Uterus (tissue), 3 donors: ENCODE measurements at regions not wholly inside any gene's neighbourhood (a gene's known extent, or its start where the extent isn't known, plus 50 kb on each side); places are given as distances from the start of the nearest gene placed in this dataset.

ENCODE experiments used
- DNase-seq, 2 donors: peaks; one replicate each; pipeline ENCODE4 v3.0.0-alpha.2; 2019 to 2020
- H3K27ac ChIP-seq, 2 donors: fragments of 200-600 bp; sonication (generic); 1 replicate in 1 of 2; 2 replicates in 1 of 2; pipeline ENCODE4 v1.5.1; 2016 to 2018
- H3K27me3 ChIP-seq, 2 donors: fragments of 200-600 bp; sonication (generic); one replicate each; pipeline ENCODE4 v1.5.1; 2018 to 2019; ENCODE audit warnings: control low read depth in 1 of 2
- H3K36me3 ChIP-seq, 2 donors: fragments of 200-600 bp; sonication (generic); one replicate each; pipeline ENCODE4 v1.5.1; 2019; ENCODE audit warnings: control low read depth in 1 of 2
- H3K4me1 ChIP-seq, 2 donors: fragments of 200-600 bp; sonication (generic); one replicate each; pipeline ENCODE4 v1.5.1; 2018 to 2019; ENCODE audit warnings: control low read depth in 1 of 2
- H3K4me3 ChIP-seq, 2 donors: fragments of 200-600 bp; sonication (generic); 1 replicate in 1 of 2; 2 replicates in 1 of 2; pipeline ENCODE4 v1.5.1; 2018 to 2019; ENCODE audit warnings: mild to moderate bottlenecking in 1 of 2
- H3K9me3 ChIP-seq, 2 donors: fragments of 200-600 bp; sonication (generic); one replicate each; pipeline ENCODE4 v1.5.1; 2019; ENCODE audit warnings: control low read depth in 1 of 2
- POLR2A ChIP-seq, 2 donors: fragments of 450-650 bp; IDR thresholded peaks; one replicate each; pipeline ENCODE4 v1.6.1; 2016; ENCODE audit warnings: antibody characterized with exemption in 2 of 2, mild to moderate bottlenecking in 1 of 2, moderate library complexity in 1 of 2
- intact Hi-C: fragments of 100-400 bp; cut with DNase I; formaldehyde crosslinking; loops from one replicate; pipeline ENCODE4 v1.15.1; 2023; ENCODE audit warnings: low total_unique reads
- TF ChIP-seq, protein P1 (sequence below), 4 experiments: fragments of 200-600 bp in 2 of 4; fragments of 450-650 bp in 2 of 4; sonication (generic) in 2 of 4; IDR thresholded peaks; one replicate each; pipeline ENCODE4 v1.5.1; 2016 to 2019; ENCODE audit warnings: antibody characterized with exemption in 4 of 4, mild to moderate bottlenecking in 2 of 4, moderate library complexity in 1 of 4
- donor health status: DM: yes; HTN: yes; CAD: no.

DNA sequence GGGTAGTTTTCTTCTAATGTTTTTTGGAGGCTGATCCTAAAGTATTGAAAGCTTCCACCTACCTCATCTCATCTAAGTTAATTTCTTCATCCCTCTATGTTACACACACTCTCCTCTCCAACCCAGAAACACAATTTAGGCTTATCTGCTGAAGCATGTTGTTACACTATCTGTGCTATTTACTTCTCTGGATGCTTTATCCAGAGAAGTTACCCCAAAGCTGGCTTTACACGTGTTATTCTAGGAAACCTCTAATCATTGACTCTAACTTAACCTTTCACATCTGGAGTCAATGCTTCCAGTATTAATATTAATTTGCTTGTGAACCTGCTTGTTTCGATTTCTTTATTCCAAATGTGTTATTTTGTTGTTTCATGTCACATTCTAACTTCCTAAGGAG lies 87.3 kb upstream of the NMU start:
- Histone ChIP-seq H3K4me1 (no peaks in the 10 kb centered on the region), H3K36me3 (no peaks in the 10 kb centered on the region), H3K4me3 (no peak overlapping the region), H3K27ac (no peak overlapping the region), H3K9me3 (no peaks in the 10 kb centered on the region), H3K27me3 (no peaks in the 10 kb centered on the region)
- intact Hi-C loops: no loop called here
- TF ChIP-seq, protein P1, sequence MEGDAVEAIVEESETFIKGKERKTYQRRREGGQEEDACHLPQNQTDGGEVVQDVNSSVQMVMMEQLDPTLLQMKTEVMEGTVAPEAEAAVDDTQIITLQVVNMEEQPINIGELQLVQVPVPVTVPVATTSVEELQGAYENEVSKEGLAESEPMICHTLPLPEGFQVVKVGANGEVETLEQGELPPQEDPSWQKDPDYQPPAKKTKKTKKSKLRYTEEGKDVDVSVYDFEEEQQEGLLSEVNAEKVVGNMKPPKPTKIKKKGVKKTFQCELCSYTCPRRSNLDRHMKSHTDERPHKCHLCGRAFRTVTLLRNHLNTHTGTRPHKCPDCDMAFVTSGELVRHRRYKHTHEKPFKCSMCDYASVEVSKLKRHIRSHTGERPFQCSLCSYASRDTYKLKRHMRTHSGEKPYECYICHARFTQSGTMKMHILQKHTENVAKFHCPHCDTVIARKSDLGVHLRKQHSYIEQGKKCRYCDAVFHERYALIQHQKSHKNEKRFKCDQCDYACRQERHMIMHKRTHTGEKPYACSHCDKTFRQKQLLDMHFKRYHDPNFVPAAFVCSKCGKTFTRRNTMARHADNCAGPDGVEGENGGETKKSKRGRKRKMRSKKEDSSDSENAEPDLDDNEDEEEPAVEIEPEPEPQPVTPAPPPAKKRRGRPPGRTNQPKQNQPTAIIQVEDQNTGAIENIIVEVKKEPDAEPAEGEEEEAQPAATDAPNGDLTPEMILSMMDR (IDR thresholded peaks at IDR 0.05): no peak
- TF ChIP-seq POLR2A (IDR thresholded peaks at IDR 0.05): no peak
- DNase-seq: no peak

DNA sequence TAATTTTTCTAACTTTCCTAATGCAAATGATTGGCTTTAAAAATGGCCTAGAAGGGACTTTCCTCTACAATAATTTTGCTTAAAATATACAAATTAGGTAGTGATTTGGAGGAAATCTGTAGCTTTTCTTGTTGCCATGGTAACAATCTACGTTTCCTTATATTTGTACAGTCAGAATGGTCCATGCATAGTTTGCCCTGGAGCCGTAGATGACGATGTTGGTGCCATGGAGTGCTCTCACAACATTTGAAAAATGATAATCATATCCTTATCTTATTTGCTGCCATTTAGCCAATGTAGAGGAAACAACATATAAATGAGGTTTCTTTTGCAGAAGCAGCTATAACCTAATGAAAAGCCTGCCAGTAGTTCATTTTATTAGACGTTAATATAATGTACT lies 89.0 kb upstream of the NMU start:
- no peaks in the 10 kb centered on the region for H3K27me3 ChIP-seq
- intact Hi-C loops: no loop called here
- no peaks in the 10 kb centered on the region for H3K9me3 ChIP-seq
- H3K4me3 ChIP-seq: no peak overlapping the region
- no peak overlapping the region for H3K27ac ChIP-seq
- no peaks in the 10 kb centered on the region for H3K36me3 ChIP-seq
- DNase-seq: no peak
- TF ChIP-seq POLR2A (IDR thresholded peaks at IDR 0.05): no peak
- TF ChIP-seq, protein P1 (IDR thresholded peaks at IDR 0.05): no peak
- H3K4me1 ChIP-seq: no peaks in the 10 kb centered on the region

DNA sequence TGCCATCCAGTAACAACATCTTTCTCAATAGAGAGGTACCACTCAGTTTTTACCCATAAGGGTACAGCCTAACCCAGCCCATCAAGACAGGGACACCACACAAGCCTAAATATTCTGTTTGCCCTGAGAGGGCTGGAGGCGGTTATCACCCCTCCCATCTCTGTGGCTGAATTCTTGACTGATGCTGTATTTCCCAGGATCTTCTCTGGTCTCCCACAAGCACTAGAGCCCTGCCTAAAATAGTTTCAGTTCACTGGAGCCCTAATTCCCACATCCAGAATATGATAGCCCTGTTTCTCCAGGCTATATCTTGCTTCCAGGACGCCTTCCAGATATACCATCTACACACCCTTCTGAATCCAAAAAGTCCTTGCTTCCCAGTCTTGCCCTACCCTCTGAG lies 91.6 kb upstream of the NMU start:
- DNase-seq: no peak
- H3K4me1 ChIP-seq: no peaks in the 10 kb centered on the region
- no peak overlapping the region for H3K4me3 ChIP-seq
- H3K27ac ChIP-seq: no peak overlapping the region
- no peaks in the 10 kb centered on the region for H3K36me3 ChIP-seq
- intact Hi-C loops: no loop called here
- H3K27me3 ChIP-seq: no peaks in the 10 kb centered on the region
- TF ChIP-seq, protein P1 (IDR thresholded peaks at IDR 0.05): no peak
- TF ChIP-seq POLR2A (IDR thresholded peaks at IDR 0.05): no peak
- no peaks in the 10 kb centered on the region for H3K9me3 ChIP-seq

DNA sequence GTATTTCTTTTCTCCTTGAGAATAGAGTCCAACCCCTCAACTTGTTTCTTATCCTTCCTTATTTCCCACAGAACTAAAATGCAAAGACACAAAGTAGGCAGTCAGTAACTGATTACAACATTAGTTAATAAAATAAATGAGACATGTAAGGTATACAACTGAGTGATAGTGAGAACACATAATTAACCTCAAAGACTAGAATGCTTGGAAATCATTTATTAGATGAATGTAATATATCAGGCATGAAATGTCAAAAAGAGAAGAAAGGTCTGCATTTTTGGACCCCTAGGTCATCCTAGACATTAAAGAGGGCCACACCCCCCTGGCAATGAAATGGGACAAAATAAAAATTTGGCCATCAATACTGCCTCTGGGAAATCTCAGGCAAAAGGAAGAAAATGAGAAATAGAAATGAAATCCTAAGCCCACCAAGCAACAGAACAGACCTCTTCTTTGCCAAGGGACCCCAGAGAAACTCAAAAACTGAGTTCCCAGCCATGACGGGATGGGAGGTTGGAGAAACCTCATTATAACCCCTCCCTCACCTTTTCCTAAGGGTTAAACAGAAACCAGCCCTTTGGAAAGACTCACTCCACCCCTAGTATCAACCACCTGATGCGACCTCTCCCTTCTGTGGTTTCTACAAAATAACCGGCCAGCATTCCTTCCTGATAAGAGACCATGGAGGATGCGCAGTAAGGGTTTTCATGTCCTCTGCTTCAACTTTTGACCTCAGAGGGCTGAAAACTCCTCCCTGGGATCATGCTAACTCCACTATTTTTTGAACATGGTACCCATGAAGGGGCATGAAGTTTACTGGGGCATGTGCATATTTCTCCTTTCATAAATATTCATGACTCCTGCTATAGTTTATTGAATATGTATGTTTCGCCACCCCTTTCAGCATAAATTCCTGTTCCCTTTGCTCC lies 90.0 kb upstream of the EXOC1L start:
- Histone ChIP-seq H3K27me3 (no peaks in the 10 kb centered on the region), H3K9me3 (no peaks in the 10 kb centered on the region), H3K4me3 (no peak overlapping the region), H3K36me3 (no peaks in the 10 kb centered on the region), H3K27ac (no peak overlapping the region), H3K4me1 (no peaks in the 10 kb centered on the region)
- intact Hi-C loops: no loop called here
- no peak for DNase-seq
- TF ChIP-seq, protein P1 (IDR thresholded peaks at IDR 0.05): no peak
- TF ChIP-seq POLR2A (IDR thresholded peaks at IDR 0.05): no peak

DNA sequence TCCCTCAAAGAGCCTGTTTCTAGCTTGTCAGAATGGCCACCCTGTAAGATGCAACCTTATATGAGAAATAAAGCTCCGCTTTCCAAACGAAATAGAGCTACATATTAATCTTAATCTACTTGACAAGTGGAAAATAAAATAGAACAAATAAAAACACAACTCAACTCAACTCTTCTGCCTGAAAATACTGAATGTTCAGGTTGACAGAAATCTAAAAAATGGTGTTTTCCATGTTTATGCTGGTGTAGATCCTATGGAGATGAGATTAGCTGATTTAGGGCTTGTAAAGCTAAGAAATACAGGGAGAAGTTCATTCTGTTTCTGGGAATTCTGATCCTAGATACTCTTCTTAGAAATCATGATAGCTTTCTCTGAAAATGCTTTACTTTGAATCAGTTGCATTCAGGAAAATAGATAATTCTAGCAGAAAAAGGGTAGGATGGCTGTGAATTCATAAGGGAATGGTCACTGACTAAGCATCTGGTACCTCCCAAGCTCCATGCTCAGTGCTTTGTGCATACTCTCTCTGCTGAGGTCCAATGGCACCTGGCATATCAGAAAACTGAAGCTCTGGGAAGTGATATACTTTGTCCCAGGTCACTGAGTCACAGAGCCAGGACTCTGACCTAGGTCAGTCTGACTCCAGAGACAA lies 89.2 kb upstream of the EXOC1L start:
- DNase-seq: no peak
- Histone ChIP-seq H3K4me3 (no peak overlapping the region), H3K27me3 (no peaks in the 10 kb centered on the region), H3K4me1 (no peaks in the 10 kb centered on the region), H3K36me3 (no peaks in the 10 kb centered on the region), H3K9me3 (no peaks in the 10 kb centered on the region), H3K27ac (no peak overlapping the region)
- intact Hi-C loops: no loop called here
- TF ChIP-seq, protein P1 (IDR thresholded peaks at IDR 0.05): no peak
- TF ChIP-seq POLR2A (IDR thresholded peaks at IDR 0.05): no peak
